Endothelial cell of umbilical vein (primary cell): ENCODE measurements at regions not wholly inside any gene's neighbourhood (a gene's known extent, or its start where the extent isn't known, plus 50 kb on each side); places are given as distances from the start of the nearest gene placed in this dataset.

ENCODE experiments used
- BruUV-seq: library from RNA; stranded (reverse); fragments of 400-500 nt; replicated peaks from 2 replicates; lab custom pipeline; 2021; lab: Mats Ljungman, UMichigan
- CTCF ChIA-PET: fragments of 300-600, 350-600 bp; sonication (Branson Sonifier 250); formaldehyde crosslinking; loops from one replicate; lab custom pipeline; 2021; ENCODE audit warnings: antibody characterized with exemption, inconsistent platforms; lab: Charles Lee
- POLR2A ChIA-PET: fragments of 300-600, 350-600 bp; sonication (Branson Sonifier 250); formaldehyde crosslinking; loops from one replicate; lab custom pipeline; 2021; ENCODE audit warnings: antibody characterized with exemption, inconsistent platforms; lab: Charles Lee
- DNase-seq: peaks from one replicate; pipeline ENCODE4 v3.0.0-alpha.2; 2011; ENCODE audit warnings: low read depth, low spot score
- FAIRE-seq: peaks from 2 replicates; lab custom pipeline; 2011; peaks lifted over from hg19 to GRCh38; lab: Jason Lieb, UNC
- H2AFZ ChIP-seq: 2 replicates; pipeline ENCODE4 v1.6.0; 2012; ENCODE audit warnings: low read depth, low read length, control low read depth, inconsistent platforms
- H3K27ac ChIP-seq: 2 replicates; pipeline ENCODE4 v1.5.1; 2011; ENCODE audit warnings: low read depth, mild to moderate bottlenecking, control low read depth, low read length, moderate library complexity; ENCODE audit not compliant: insufficient read depth
- H3K27me3 ChIP-seq, 2 experiments: 2 replicates each; pipeline versions ENCODE4 v1.6.0 to v1.6.1; 2011; ENCODE audit warnings: low read length in 2 of 2, mixed read lengths in 1 of 2; ENCODE audit not compliant: control insufficient read depth in 2 of 2, insufficient read depth in 2 of 2
- H3K36me3 ChIP-seq, 2 experiments: 2 replicates in 1 of 2; 3 replicates in 1 of 2; pipeline ENCODE4 v1.5.1; 2011; ENCODE audit warnings: low read length in 2 of 2, mild to moderate bottlenecking in 1 of 2, moderate library complexity in 1 of 2; ENCODE audit not compliant: control insufficient read depth in 2 of 2, insufficient read depth in 2 of 2; ENCODE audit errors: extremely low read depth in 1 of 2
- H3K4me1 ChIP-seq: 3 replicates; pipeline ENCODE4 v1.5.1; 2011; ENCODE audit warnings: mild to moderate bottlenecking, low read length; ENCODE audit not compliant: control insufficient read depth, insufficient read depth; ENCODE audit errors: extremely low read depth
- H3K4me2 ChIP-seq: 2 replicates; pipeline ENCODE4 v1.6.1; 2011; ENCODE audit warnings: low read length, control low read depth, mixed read lengths; ENCODE audit not compliant: insufficient read depth
- H3K4me3 ChIP-seq, 3 experiments: fragments of 200-600 bp in 1 of 3; sonication (generic), shearing (Covaris generic) in 1 of 3; replicated peaks in 1 of 3; 2 replicates each; pipeline ENCODE4 v1.5.1; 2011 to 2016; ENCODE audit warnings: control low read depth in 3 of 3, low read length in 3 of 3, mild to moderate bottlenecking in 2 of 3, inconsistent platforms in 1 of 3, low read depth in 1 of 3, moderate library complexity in 1 of 3; ENCODE audit not compliant: insufficient read depth in 1 of 3
- H3K79me2 ChIP-seq: 2 replicates; pipeline ENCODE4 v1.6.0; 2012; ENCODE audit warnings: low read length, inconsistent platforms; ENCODE audit not compliant: control insufficient read depth, insufficient read depth
- H3K9ac ChIP-seq: replicated peaks from 2 replicates; pipeline ENCODE3; 2011; ENCODE audit warnings: low read length, control low read depth; ENCODE audit not compliant: insufficient read depth; ENCODE audit errors: extremely low read depth
- H3K9me1 ChIP-seq: replicated peaks from 3 replicates; pipeline ENCODE4 v1.6.0; 2011; ENCODE audit warnings: mild to moderate bottlenecking, low read length; ENCODE audit not compliant: control insufficient read depth, insufficient read depth; ENCODE audit errors: extremely low read depth
- H3K9me3 ChIP-seq: replicated peaks from 2 replicates; pipeline ENCODE4 v1.5.1; 2012; ENCODE audit warnings: low read length, inconsistent platforms; ENCODE audit not compliant: control insufficient read depth, insufficient read depth
- H4K20me1 ChIP-seq: replicated peaks from 2 replicates; pipeline ENCODE3; 2011; ENCODE audit warnings: mild to moderate bottlenecking, low read length; ENCODE audit not compliant: control insufficient read depth, insufficient read depth; ENCODE audit errors: extremely low read depth
- CTCF ChIP-seq, 2 donors: IDR thresholded peaks; 1 replicate in 1 of 2; 2 replicates in 1 of 2; pipeline ENCODE4 v1.5.1; 2011; ENCODE audit warnings: low read length in 2 of 2, mild to moderate bottlenecking in 2 of 2, moderate library complexity in 2 of 2, control low read depth in 1 of 2, inconsistent platforms in 1 of 2, low read depth in 1 of 2; ENCODE audit not compliant: insufficient read depth in 1 of 2; ENCODE audit errors: extremely low read depth in 1 of 2
- EZH2 ChIP-seq: IDR thresholded peaks from 2 replicates; pipeline ENCODE4 v1.6.1; 2012; ENCODE audit warnings: borderline replicate concordance, low read depth, mild to moderate bottlenecking, moderate library complexity, low read length, inconsistent platforms; ENCODE audit not compliant: severe bottlenecking
- FOS ChIP-seq: IDR thresholded peaks from 2 replicates; pipeline ENCODE4 v1.6.1; 2011; ENCODE audit warnings: mild to moderate bottlenecking, low read length, moderate library complexity, borderline replicate concordance; ENCODE audit not compliant: insufficient read depth
- GATA2 ChIP-seq: IDR thresholded peaks from 2 replicates; pipeline ENCODE4 v1.7.0; 2011; ENCODE audit warnings: low read depth, mild to moderate bottlenecking, moderate library complexity, mixed read lengths, low read length; ENCODE audit not compliant: insufficient read length, insufficient read depth
- JUN ChIP-seq: IDR thresholded peaks from 2 replicates; pipeline ENCODE4 v1.6.1; 2011; ENCODE audit warnings: borderline replicate concordance, low read depth; ENCODE audit not compliant: insufficient read length, insufficient read depth
- MAX ChIP-seq: IDR thresholded peaks from 2 replicates; pipeline ENCODE4 v1.6.1; 2011; ENCODE audit not compliant: insufficient read depth, insufficient read length
- MYC ChIP-seq: IDR thresholded peaks from one replicate; pipeline ENCODE4 v1.6.1; 2011; ENCODE audit warnings: mild to moderate bottlenecking, low read depth, low read length
- POLR2A ChIP-seq: IDR thresholded peaks from 2 replicates; pipeline ENCODE4 v1.6.1; 2012; ENCODE audit warnings: low read depth, mild to moderate bottlenecking, control low read depth, low read length
- POLR2AphosphoS5 ChIP-seq: IDR thresholded peaks from 2 replicates; pipeline ENCODE4 v1.6.1; 2012; ENCODE audit warnings: low read depth, mild to moderate bottlenecking, control low read depth, low read length, moderate library complexity; ENCODE audit not compliant: insufficient read depth
- dilution Hi-C: fragments of 300-500 bp; cut with MboI; formaldehyde crosslinking; loops from one replicate; pipeline ENCODE4 v1.15.0; 2019; ENCODE audit warnings: low sequenced_read_pairs; ENCODE audit not compliant: extremely low pct_ligation_motif_present
- intact Hi-C: fragments of 100-400 bp; cut with micrococcal nuclease; formaldehyde crosslinking; loops from one replicate; pipeline ENCODE4 v1.10.0; 2022

GRCh38 chrX:69369999-69370398 is 134.1 kb upstream of the NALF2 start:
- no peak overlapping the region for H2AFZ ChIP-seq
- no peaks in the 10 kb centered on the region for H3K36me3 ChIP-seq
- DNase-seq (no peak), FAIRE-seq (no peak)
- H3K9ac ChIP-seq, result no peak overlapping the region
- no peak overlapping the region for H3K4me2 ChIP-seq
- H4K20me1 ChIP-seq, result no peaks in the 10 kb centered on the region
- no peaks in the 10 kb centered on the region for H3K9me3 ChIP-seq
- CTCF ChIA-PET, result no interaction called here
- no peak overlapping the region for H3K27ac ChIP-seq
- H3K4me1 ChIP-seq, result no peaks in the 10 kb centered on the region
- H3K9me1 ChIP-seq, result no peaks in the 10 kb centered on the region
- no peak for TF ChIP-seq POLR2AphosphoS5
- no peak for TF ChIP-seq EZH2
- no peak for TF ChIP-seq MAX
- no peak for TF ChIP-seq CTCF (IDR thresholded peaks at IDR 0.05; ENCODE audit: extremely low read depth in 1 of 2, insufficient read depth in 1 of 2, low read depth in 1 of 2, low read length in 2 of 2)
- TF ChIP-seq JUN, result no peak
- no peak for TF ChIP-seq POLR2A
- TF ChIP-seq FOS, result no peak
- no peak for TF ChIP-seq MYC
- no peak for TF ChIP-seq GATA2
- POLR2A ChIA-PET, result no interaction called here
- BruUV-seq, result no TSS peak
- H3K27me3 ChIP-seq, result no peaks in the 10 kb centered on the region
- H3K79me2 ChIP-seq, result no peaks in the 10 kb centered on the region
- dilution Hi-C loops (no loop called here), intact Hi-C loops (no loop called here)
- no peak overlapping the region for H3K4me3 ChIP-seq
